Cardiac muscle cell (in vitro differentiated cells and primary cell): ENCODE measurements at regions not wholly inside any gene's neighbourhood (a gene's known extent, or its start where the extent isn't known, plus 50 kb on each side); places are given as distances from the start of the nearest gene placed in this dataset.

Experiments
- DNase-seq, 2 donors: peaks; one replicate each; pipeline versions ENCODE4 v3.0.0 to v3.0.0-alpha.2; 2010 to 2017; ENCODE audit warnings: low read depth in 1 of 2, low spot score in 1 of 2
- H3K27ac ChIP-seq: fragments of 200-600 bp; sonication (generic); 2 replicates; pipeline ENCODE4 v1.5.1; 2016
- H3K27me3 ChIP-seq: fragments of 200-600 bp; sonication (generic); 2 replicates; pipeline ENCODE4 v1.6.0; 2016; ENCODE audit warnings: control low read depth
- H3K36me3 ChIP-seq: fragments of 200-600 bp; sonication (generic); 2 replicates; pipeline ENCODE4 v1.5.1; 2016; ENCODE audit warnings: control low read depth
- H3K4me1 ChIP-seq: fragments of 200-600 bp; sonication (generic); 2 replicates; pipeline ENCODE4 v1.8.1; 2017; ENCODE audit warnings: low read depth, mild to moderate bottlenecking, mixed run types
- H3K4me3 ChIP-seq: fragments of 200-600 bp; sonication (generic); 2 replicates; pipeline ENCODE4 v1.5.1; 2016; ENCODE audit warnings: mild to moderate bottlenecking
- H3K9me3 ChIP-seq: fragments of 200-600 bp; sonication (generic); 2 replicates; pipeline ENCODE4 v1.5.1; 2017; ENCODE audit warnings: low read depth, mild to moderate bottlenecking, control low read depth
- TF ChIP-seq, protein P1 (sequence below): IDR thresholded peaks from 2 replicates; pipeline ENCODE4 v1.5.1; 2012; ENCODE audit warnings: low read depth, mild to moderate bottlenecking, low read length

DNA sequence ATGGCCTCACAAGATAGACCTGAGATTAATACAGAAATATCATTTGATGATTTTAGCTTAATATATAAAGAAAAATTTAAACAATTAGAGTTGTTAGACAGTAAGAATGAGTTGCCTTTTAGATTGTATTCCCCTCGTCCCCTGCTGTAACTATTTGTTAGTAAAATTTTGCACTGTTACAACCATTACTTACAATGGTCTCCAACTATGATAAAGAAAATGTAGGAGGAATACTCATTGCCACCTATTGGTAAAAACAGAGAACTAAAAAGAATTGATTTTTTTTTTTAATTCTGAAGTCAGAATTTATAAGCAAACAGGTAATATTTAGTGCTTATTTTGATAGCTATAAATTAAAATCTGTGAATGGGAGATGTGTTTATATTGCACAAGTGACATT is 937.6 kb downstream of the TLE4 start:
- Histone ChIP-seq H3K27ac (no peak overlapping the region), H3K9me3 (no peaks in the 10 kb centered on the region), H3K4me1 (no peaks in the 10 kb centered on the region), H3K4me3 (no peak overlapping the region), H3K36me3 (no peaks in the 10 kb centered on the region), H3K27me3 (no peaks in the 10 kb centered on the region)
- no peak for DNase-seq
- TF ChIP-seq, protein P1, sequence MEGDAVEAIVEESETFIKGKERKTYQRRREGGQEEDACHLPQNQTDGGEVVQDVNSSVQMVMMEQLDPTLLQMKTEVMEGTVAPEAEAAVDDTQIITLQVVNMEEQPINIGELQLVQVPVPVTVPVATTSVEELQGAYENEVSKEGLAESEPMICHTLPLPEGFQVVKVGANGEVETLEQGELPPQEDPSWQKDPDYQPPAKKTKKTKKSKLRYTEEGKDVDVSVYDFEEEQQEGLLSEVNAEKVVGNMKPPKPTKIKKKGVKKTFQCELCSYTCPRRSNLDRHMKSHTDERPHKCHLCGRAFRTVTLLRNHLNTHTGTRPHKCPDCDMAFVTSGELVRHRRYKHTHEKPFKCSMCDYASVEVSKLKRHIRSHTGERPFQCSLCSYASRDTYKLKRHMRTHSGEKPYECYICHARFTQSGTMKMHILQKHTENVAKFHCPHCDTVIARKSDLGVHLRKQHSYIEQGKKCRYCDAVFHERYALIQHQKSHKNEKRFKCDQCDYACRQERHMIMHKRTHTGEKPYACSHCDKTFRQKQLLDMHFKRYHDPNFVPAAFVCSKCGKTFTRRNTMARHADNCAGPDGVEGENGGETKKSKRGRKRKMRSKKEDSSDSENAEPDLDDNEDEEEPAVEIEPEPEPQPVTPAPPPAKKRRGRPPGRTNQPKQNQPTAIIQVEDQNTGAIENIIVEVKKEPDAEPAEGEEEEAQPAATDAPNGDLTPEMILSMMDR, result peak; percentile 3

DNA sequence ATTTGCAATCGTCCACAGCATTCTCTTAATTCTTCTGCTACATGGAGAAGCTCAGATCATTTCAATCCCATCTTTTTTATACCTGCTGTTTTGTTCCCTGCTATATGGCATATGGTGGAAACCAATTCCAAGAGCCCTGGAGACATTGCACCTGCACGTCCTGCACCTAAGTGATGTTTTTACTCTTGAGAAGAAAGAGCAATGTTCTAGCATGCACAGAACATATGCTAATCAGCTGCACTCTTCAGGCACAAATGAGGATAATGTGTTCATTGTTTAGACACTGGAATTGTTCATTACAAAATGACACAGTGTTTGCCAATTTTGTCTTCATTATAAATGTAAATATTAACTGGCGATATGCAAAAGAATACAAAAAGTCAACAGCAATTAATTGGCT is 935.8 kb downstream of the TLE4 start:
- Histone ChIP-seq H3K27me3 (no peaks in the 10 kb centered on the region), H3K27ac (no peak overlapping the region), H3K36me3 (no peaks in the 10 kb centered on the region), H3K4me1 (no peaks in the 10 kb centered on the region), H3K4me3 (no peak overlapping the region), H3K9me3 (no peaks in the 10 kb centered on the region)
- no peak for DNase-seq
- TF ChIP-seq, protein P1, result no peak

DNA sequence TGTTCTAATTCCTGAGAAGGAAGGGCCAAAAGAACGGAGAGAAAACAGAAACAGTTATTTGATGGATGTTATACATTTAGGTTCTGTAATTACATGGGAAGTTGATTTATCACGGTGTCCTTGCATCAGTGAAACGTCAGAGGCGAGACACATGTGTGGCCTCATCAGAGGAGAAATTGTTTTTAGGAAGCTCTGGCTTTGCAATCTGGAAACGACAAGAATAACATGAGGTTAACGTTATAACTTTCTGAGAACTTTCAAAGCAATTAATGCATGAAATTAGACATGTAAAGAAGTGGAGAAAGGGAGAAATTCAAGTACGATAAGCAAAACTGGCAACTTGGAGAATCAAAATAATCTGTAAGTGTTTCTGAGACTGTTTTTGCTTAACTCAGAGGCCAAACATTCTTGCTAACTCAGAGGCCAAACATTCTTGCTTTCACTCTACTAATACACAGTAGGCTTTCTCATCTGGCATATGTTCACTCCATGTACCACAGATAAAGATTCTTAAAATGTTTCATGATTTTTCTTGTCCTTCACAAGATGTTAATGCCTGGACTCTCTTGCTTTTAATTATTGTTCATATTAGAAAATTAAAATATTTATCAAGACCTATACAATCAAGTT is 933.0 kb downstream of the TLE4 start:
- no peak overlapping the region for H3K27ac ChIP-seq
- TF ChIP-seq, protein P1, result no peak

DNA sequence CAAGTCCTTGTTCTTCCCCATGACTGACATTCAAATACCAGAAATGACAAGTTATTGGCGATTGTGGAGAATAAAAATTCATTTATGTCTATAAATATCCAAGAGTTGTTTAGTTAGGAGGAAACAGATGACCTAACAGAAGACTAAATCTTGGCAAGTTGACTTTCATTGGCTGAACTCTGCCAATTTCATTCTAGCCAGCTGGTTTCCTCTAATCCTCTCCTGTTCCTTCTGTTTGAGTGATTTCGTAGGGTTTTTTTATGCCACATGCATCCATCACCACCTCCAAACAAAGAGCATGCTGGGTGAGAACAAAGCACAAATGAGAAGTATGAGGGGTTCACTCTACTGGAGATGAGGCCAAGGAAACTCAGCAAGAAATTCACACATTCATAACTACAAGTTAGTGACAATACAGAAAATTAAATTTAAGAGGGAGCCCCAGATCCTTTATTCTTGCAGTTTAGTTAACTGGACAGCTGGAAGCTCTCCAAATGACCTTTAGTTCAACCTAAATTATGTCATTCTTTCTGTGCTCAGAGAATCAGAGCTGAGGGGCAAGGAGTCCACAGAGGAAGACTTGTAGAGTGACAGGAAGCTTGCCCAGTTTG is 932.0 kb downstream of the TLE4 start:
- Histone ChIP-seq H3K27ac (no peak overlapping the region), H3K27me3 (no peaks in the 10 kb centered on the region), H3K4me3 (no peak overlapping the region), H3K9me3 (no peaks in the 10 kb centered on the region), H3K36me3 (no peaks in the 10 kb centered on the region), H3K4me1 (no peaks in the 10 kb centered on the region)
- DNase-seq, result peak in 1 of 2 donors; percentile 2
- TF ChIP-seq, protein P1, result no peak

More for the DNA sequence above, 933.0 kb downstream of the TLE4 start:
- H3K36me3 ChIP-seq, result no peaks in the 10 kb centered on the region
- no peaks in the 10 kb centered on the region for H3K9me3 ChIP-seq
- H3K4me3 ChIP-seq, result no peak overlapping the region
- DNase-seq, result peak in 1 of 2 donors; percentile 6
- H3K4me1 ChIP-seq, result no peaks in the 10 kb centered on the region
- H3K27me3 ChIP-seq, result no peaks in the 10 kb centered on the region

DNA sequence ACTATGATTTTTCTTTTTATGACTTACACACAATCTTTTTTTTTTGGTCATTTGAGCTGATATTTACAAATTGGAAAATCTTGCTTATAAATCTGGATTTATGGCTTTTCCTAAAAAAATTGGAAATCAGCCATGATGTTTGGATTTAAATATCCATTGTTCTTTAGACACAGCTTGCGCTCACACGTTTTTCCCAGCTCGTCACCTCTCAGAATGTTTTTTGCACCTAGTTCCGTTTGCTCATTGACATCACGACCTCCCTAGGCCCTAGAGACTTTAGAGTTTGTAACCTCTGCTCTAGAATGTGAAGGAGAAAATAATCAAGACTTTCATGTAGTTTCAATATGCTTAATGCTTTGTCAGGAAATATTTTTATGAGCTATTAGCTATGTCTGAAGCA is 930.5 kb downstream of the TLE4 start:
- Histone ChIP-seq H3K4me3 (no peak overlapping the region), H3K27me3 (no peaks in the 10 kb centered on the region), H3K27ac (no peak overlapping the region), H3K4me1 (no peaks in the 10 kb centered on the region), H3K9me3 (no peaks in the 10 kb centered on the region), H3K36me3 (no peaks in the 10 kb centered on the region)
- DNase-seq, result no peak
- TF ChIP-seq, protein P1, result no peak
